ENCODE measurements at regions not wholly inside any gene's neighbourhood (a gene's known extent, or its start where the extent isn't known, plus 50 kb on each side); places are given as distances from the start of the nearest gene placed in this dataset.

DNA sequence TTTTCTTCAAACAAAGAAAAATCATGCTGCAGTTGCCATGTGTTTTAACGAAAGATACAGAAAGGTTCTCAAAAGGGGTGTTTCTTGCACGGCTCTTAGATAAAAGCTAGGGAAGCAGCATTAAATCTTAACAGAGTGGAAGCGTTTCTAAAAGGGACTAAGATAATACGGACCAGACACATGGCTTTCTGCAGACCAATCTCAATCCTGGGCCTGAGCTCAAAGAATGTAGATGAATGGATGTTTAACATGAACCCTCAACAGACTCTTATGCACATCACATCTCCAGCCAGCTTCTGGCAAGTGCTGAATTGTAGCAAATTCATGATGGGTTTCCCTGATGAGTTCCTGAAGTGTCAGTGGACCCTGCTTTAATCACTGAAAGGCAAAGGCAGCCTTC lies 80.2 kb upstream of the COX10 start:
- H3K4me3 ChIP-seq (ENCODE audit: low read depth, low read length): no peak overlapping the region
- no peak for DNase-seq (ENCODE audit: low read depth)
- TF ChIP-seq, protein P1, sequence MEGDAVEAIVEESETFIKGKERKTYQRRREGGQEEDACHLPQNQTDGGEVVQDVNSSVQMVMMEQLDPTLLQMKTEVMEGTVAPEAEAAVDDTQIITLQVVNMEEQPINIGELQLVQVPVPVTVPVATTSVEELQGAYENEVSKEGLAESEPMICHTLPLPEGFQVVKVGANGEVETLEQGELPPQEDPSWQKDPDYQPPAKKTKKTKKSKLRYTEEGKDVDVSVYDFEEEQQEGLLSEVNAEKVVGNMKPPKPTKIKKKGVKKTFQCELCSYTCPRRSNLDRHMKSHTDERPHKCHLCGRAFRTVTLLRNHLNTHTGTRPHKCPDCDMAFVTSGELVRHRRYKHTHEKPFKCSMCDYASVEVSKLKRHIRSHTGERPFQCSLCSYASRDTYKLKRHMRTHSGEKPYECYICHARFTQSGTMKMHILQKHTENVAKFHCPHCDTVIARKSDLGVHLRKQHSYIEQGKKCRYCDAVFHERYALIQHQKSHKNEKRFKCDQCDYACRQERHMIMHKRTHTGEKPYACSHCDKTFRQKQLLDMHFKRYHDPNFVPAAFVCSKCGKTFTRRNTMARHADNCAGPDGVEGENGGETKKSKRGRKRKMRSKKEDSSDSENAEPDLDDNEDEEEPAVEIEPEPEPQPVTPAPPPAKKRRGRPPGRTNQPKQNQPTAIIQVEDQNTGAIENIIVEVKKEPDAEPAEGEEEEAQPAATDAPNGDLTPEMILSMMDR (conservative IDR thresholded peaks at IDR 0.05; ENCODE audit: low read depth, low read length): no peak

DNA sequence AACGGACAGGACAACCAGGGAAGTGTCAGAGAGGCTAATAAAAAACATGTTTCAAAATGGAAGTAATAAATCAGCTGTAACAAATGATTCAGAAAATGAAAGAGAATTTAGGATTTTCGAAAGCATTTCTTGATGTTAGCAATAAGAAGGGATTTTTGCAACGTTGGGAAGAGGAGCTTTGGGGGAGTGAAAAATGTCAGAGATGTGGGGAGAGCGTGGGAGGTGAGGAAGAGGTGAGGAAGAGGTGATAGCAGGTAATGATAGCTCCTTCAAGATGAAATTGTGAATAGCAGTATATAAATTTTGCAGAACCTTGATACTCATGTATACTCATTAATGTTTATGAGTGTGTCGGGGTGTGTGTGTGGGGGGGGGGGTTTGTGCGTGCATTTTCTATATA lies 76.2 kb upstream of the COX10 start:
- DNase-seq (ENCODE audit: low read depth): no peak
- no peak overlapping the region for H3K4me3 ChIP-seq (ENCODE audit: low read depth, low read length)
- TF ChIP-seq, protein P1 (conservative IDR thresholded peaks at IDR 0.05; ENCODE audit: low read depth, low read length): no peak

DNA sequence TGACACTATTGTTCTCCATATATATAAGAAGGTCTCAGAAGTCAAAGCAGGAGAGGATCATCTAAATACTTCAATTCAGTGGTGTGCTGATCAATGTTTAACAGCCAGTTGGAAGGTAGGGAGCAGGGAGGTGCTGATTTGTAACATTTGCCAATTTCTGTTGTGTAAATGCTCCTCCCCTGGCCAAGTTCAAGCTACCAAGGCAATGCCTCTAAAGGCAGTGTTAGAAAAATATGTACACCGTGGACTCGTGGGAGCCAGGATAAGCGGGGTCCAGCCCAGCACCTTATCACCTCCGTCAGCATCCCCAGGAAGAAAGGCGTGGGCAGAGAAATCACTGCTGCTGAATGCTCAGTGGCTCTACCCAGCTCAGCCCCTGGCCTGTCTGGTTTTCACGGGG lies 75.3 kb upstream of the COX10 start:
- no peak for DNase-seq (ENCODE audit: low read depth)
- TF ChIP-seq, protein P1 (conservative IDR thresholded peaks at IDR 0.05; ENCODE audit: low read depth, low read length): no peak
- no peak overlapping the region for H3K4me3 ChIP-seq (ENCODE audit: low read depth, low read length)

DNA sequence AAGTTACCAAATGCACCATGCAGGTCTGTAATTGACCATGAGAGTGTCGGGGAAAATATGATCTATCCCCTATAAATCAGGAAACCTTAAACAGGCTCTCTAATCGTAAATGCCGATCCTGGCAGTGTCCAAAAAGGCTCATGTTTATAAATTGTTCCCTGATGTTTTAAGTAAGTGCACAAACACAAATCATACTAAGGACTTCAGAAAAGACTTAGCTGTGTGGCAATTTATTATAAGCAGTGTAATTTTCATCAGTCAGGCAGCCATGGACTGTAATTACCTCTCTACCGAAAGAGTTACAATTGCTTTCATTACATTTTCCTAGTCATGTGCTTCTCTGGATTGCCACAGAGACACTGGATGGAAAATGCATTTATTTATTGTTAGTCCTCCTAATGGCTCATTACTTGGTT lies 73.4 kb upstream of the COX10 start:
- peak overlapping the region; percentile 17 for H3K4me3 ChIP-seq (ENCODE audit: low read depth, low read length)
- DNase-seq (ENCODE audit: low read depth): peak; percentile 21
- TF ChIP-seq, protein P1 (conservative IDR thresholded peaks at IDR 0.05; ENCODE audit: low read depth, low read length): no peak

DNA sequence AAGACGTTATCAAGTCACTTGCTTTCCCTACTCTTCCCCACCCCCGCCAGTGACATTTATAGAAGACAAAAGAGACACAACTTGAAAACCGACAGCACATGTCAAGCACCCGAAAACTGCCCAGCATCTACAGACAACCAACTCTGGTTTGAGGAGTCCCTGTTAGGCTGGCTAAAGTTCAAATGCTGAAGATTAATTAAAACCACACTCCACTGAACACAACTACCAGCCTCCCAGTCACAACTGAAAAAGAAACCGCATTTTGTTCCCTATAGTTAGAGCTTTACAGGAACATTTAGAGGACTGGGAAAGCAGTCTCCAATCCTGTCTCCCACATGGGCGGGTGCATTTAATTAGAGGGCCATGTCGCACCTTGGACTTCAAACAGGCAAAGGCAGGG lies 73.0 kb upstream of the COX10 start:
- TF ChIP-seq, protein P1 (conservative IDR thresholded peaks at IDR 0.05; ENCODE audit: low read depth, low read length): no peak
- DNase-seq (ENCODE audit: low read depth): no peak
- H3K4me3 ChIP-seq (ENCODE audit: low read depth, low read length): no peak overlapping the region

GRCh38 chr17:13996748-13997147 lies 72.6 kb upstream of the COX10 start:
- TF ChIP-seq, protein P1 (conservative IDR thresholded peaks at IDR 0.05; ENCODE audit: low read depth, low read length): no peak
- DNase-seq (ENCODE audit: low read depth): peak; percentile 28
- H3K4me3 ChIP-seq (ENCODE audit: low read depth, low read length): no peak overlapping the region

GRCh38 chr17:14004927-14005620 lies 64.2 kb upstream of the COX10 start:
- DNase-seq (ENCODE audit: low read depth): no peak
- H3K4me3 ChIP-seq (ENCODE audit: low read depth, low read length): no peak overlapping the region
- TF ChIP-seq, protein P1 (conservative IDR thresholded peaks at IDR 0.05; ENCODE audit: low read depth, low read length): no peak

Data from choroid plexus epithelial cell (primary cell).